SU-DHL-6 (cell line): ENCODE measurements at regions not wholly inside any gene's neighbourhood (a gene's known extent, or its start where the extent isn't known, plus 50 kb on each side); places are given as distances from the start of the nearest gene placed in this dataset.

ENCODE experiments used
- H2AFZ ChIP-seq: fragments of 200-600 bp; sonication (generic); 2 replicates; pipeline ENCODE4 v1.6.1; 2014; ENCODE audit warnings: low read depth, mild to moderate bottlenecking, moderate library complexity, mixed read lengths, antibody characterized with exemption, low read length; ENCODE audit not compliant: severe bottlenecking
- H3F3A ChIP-seq: fragments of 200-600 bp; shearing (Covaris generic); 2 replicates; pipeline ENCODE4 v1.6.0; 2016; ENCODE audit warnings: antibody characterized with exemption, mild to moderate bottlenecking; ENCODE audit not compliant: insufficient read depth
- H3K27ac ChIP-seq: fragments of 200-600 bp; sonication (generic); 2 replicates; pipeline ENCODE4 v1.5.1; 2016; ENCODE audit warnings: low read depth, mild to moderate bottlenecking, low read length, moderate library complexity, mixed read lengths
- H3K27me3 ChIP-seq: fragments of 200-600 bp; sonication (generic), shearing (Covaris generic); 2 replicates; pipeline ENCODE4 v1.6.0; 2014; ENCODE audit warnings: mild to moderate bottlenecking, low read length
- H3K36me3 ChIP-seq: fragments of 200-600 bp; sonication (generic); 2 replicates; pipeline ENCODE4 v1.6.1; 2014; ENCODE audit warnings: mild to moderate bottlenecking, low read length, mixed read lengths
- H3K4me2 ChIP-seq: fragments of 300-600, 200-600 bp; shearing (Covaris generic), sonication (generic); 2 replicates; pipeline ENCODE4 v1.6.0; 2014; ENCODE audit warnings: low read length, low read depth, mild to moderate bottlenecking; ENCODE audit not compliant: poor library complexity, severe bottlenecking
- H3K4me3 ChIP-seq: fragments of 200-600 bp; sonication (generic); 2 replicates; pipeline ENCODE4 v1.5.1; 2014; ENCODE audit warnings: antibody characterized with exemption, low read length, mild to moderate bottlenecking, mixed read lengths; ENCODE audit not compliant: insufficient read depth, poor library complexity, severe bottlenecking
- H3K79me2 ChIP-seq: fragments of 200-600 bp; sonication (generic); 2 replicates; pipeline ENCODE4 v1.6.1; 2014; ENCODE audit warnings: mild to moderate bottlenecking, low read length, moderate library complexity; ENCODE audit not compliant: insufficient read depth
- H3K9ac ChIP-seq: fragments of 200-600 bp; sonication (generic); 2 replicates; pipeline ENCODE4 v1.7.0; 2014; ENCODE audit warnings: mild to moderate bottlenecking, low read length
- H3K9me2 ChIP-seq: fragments of 200-600 bp; sonication (generic); replicated peaks from 2 replicates; pipeline ENCODE4 v1.6.1; 2014; ENCODE audit warnings: low read length; ENCODE audit not compliant: insufficient read depth
- H3K9me3 ChIP-seq: fragments of 200-600 bp; sonication (generic); 2 replicates; pipeline ENCODE4 v1.6.1; 2014; ENCODE audit warnings: low read length, mixed read lengths; ENCODE audit not compliant: insufficient read depth
- H4K20me1 ChIP-seq: fragments of 200-600 bp; sonication (generic); 2 replicates; pipeline ENCODE4 v1.6.1; 2014; ENCODE audit warnings: low read depth, mild to moderate bottlenecking, antibody characterized with exemption, low read length, moderate library complexity, mixed read lengths
- EZH2phosphoT487 ChIP-seq: fragments of 200-600 bp; sonication (generic), shearing (Covaris generic); conservative IDR thresholded peaks from 2 replicates; pipeline ENCODE4 v1.6.1; 2018; ENCODE audit warnings: mild to moderate bottlenecking, antibody characterized with exemption, low read length, moderate library complexity, mixed read lengths
- TF ChIP-seq, protein P1 (sequence below): fragments of 200-600 bp; sonication (generic); IDR thresholded peaks from one replicate; pipeline ENCODE4 v1.5.1; 2017; ENCODE audit warnings: antibody characterized with exemption, mild to moderate bottlenecking, low read length, moderate library complexity; ENCODE audit not compliant: insufficient read depth, poor library complexity, severe bottlenecking

GRCh38 chr11:64466115-64466718 is 89.5 kb upstream of the SLC22A11 start:
- H4K20me1 ChIP-seq, result no peaks in the 10 kb centered on the region
- H3K9ac ChIP-seq, result no peak overlapping the region
- H3K27ac ChIP-seq, result no peak overlapping the region
- H3K79me2 ChIP-seq, result no peaks in the 10 kb centered on the region
- no peaks in the 10 kb centered on the region for H3K9me2 ChIP-seq
- no peaks in the 10 kb centered on the region for H3K27me3 ChIP-seq
- no peaks in the 10 kb centered on the region for H3K9me3 ChIP-seq
- H3K4me3 ChIP-seq, result no peak overlapping the region
- no peaks in the 10 kb centered on the region for H3K36me3 ChIP-seq
- no peak overlapping the region for H2AFZ ChIP-seq
- H3K4me2 ChIP-seq, result no peak overlapping the region
- no peaks in the 10 kb centered on the region for H3F3A ChIP-seq
- TF ChIP-seq, protein P1, sequence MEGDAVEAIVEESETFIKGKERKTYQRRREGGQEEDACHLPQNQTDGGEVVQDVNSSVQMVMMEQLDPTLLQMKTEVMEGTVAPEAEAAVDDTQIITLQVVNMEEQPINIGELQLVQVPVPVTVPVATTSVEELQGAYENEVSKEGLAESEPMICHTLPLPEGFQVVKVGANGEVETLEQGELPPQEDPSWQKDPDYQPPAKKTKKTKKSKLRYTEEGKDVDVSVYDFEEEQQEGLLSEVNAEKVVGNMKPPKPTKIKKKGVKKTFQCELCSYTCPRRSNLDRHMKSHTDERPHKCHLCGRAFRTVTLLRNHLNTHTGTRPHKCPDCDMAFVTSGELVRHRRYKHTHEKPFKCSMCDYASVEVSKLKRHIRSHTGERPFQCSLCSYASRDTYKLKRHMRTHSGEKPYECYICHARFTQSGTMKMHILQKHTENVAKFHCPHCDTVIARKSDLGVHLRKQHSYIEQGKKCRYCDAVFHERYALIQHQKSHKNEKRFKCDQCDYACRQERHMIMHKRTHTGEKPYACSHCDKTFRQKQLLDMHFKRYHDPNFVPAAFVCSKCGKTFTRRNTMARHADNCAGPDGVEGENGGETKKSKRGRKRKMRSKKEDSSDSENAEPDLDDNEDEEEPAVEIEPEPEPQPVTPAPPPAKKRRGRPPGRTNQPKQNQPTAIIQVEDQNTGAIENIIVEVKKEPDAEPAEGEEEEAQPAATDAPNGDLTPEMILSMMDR, result no peak
- no peak for TF ChIP-seq EZH2phosphoT487

GRCh38 chr11:64469288-64469687 is 86.5 kb upstream of the SLC22A11 start:
- H3K36me3 ChIP-seq, result no peaks in the 10 kb centered on the region
- H3K9me2 ChIP-seq, result no peaks in the 10 kb centered on the region
- H3K9me3 ChIP-seq, result no peaks in the 10 kb centered on the region
- no peak overlapping the region for H2AFZ ChIP-seq
- H3K27me3 ChIP-seq, result no peaks in the 10 kb centered on the region
- H3K79me2 ChIP-seq, result no peaks in the 10 kb centered on the region
- H3K9ac ChIP-seq, result no peak overlapping the region
- no peak overlapping the region for H3K4me2 ChIP-seq
- no peaks in the 10 kb centered on the region for H3F3A ChIP-seq
- H4K20me1 ChIP-seq, result no peaks in the 10 kb centered on the region
- H3K27ac ChIP-seq, result no peak overlapping the region
- TF ChIP-seq, protein P1, result no peak
- TF ChIP-seq EZH2phosphoT487, result no peak
- no peak overlapping the region for H3K4me3 ChIP-seq

GRCh38 chr11:64472593-64473455 is 82.9 kb upstream of the SLC22A11 start:
- Histone ChIP-seq H3K4me2 (no peak overlapping the region), H3K9me2 (no peaks in the 10 kb centered on the region), H4K20me1 (no peaks in the 10 kb centered on the region), H2AFZ (no peak overlapping the region), H3K27me3 (no peaks in the 10 kb centered on the region), H3K79me2 (no peaks in the 10 kb centered on the region), H3K9ac (no peak overlapping the region), H3K27ac (no peak overlapping the region), H3K9me3 (no peaks in the 10 kb centered on the region), H3F3A (no peaks in the 10 kb centered on the region), H3K4me3 (no peak overlapping the region), H3K36me3 (no peaks in the 10 kb centered on the region)
- no peak for TF ChIP-seq EZH2phosphoT487
- TF ChIP-seq, protein P1, result no peak
